Fibroblast of lung (primary cell): ENCODE measurements at regions not wholly inside any gene's neighbourhood (a gene's known extent, or its start where the extent isn't known, plus 50 kb on each side); places are given as distances from the start of the nearest gene placed in this dataset.

ENCODE experiments used
- CTCF ChIP-seq, 2 donors: IDR thresholded peaks in 1 of 2; conservative IDR thresholded peaks in 1 of 2; 1 replicate in 1 of 2; 2 replicates in 1 of 2; pipeline ENCODE4 v1.5.1; 2011 to 2012; ENCODE audit warnings: low read length in 2 of 2, control low read depth in 1 of 2, inconsistent platforms in 1 of 2, low read depth in 1 of 2, mild to moderate bottlenecking in 1 of 2
- EZH2 ChIP-seq: IDR thresholded peaks from 2 replicates; pipeline ENCODE4 v1.5.1; 2012; ENCODE audit warnings: low read length, control low read depth, mild to moderate bottlenecking; ENCODE audit errors: missing control alignments

DNA sequence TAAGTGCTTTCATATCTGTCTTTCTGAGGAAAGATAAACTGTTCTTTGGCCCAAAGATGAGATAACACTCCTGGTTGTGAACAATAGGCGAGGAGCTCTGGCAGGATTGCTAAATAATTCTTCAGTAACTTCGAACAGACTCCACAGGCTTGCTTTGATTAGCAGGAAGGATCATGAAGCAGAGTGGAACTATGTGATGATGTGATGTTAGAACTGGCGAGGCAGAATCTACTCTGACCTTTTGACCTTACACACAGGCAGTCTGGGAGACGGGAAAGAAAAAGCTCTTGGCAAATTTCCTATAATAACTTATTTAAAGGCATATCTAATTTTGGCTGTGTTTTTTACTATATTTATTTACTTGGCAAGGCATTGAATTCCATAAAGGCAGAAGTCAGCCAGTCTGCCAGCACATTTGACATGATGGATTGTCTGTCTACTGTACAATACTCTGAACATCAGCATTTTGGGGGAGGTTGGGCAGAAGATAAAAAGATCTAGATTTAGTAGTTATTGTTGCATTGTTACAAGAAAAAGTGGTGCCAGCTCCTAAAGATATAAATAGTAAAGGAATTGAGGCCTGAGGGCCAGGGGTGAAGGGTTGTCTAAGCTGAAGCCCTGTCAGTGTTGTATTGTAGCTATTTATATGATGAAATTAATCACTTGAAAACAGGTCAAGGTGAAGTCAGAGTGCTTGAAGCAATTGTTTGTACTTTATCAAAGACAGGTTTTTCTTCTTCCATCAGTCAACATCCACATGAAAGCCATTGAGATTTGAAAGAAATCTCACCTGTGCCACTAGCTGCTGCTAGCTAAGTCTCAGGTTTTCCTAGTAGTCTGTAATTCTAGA lies 708.8 kb downstream of the LTN1 start:
- TF ChIP-seq CTCF (conservative IDR thresholded peaks at IDR 0.05 in 1 of 2, IDR thresholded peaks at IDR 0.05 in 1 of 2; ENCODE audit: low read depth in 1 of 2, low read length in 2 of 2): no peak
- TF ChIP-seq EZH2: no peak
